Lower leg skin (tissue), 3 donors: ENCODE measurements at regions not wholly inside any gene's neighbourhood (a gene's known extent, or its start where the extent isn't known, plus 50 kb on each side); places are given as distances from the start of the nearest gene placed in this dataset.

Source experiments
- POLR2A ChIP-seq, 2 donors: fragments of 450-650 bp; IDR thresholded peaks; one replicate each; pipeline ENCODE4 v1.6.1; 2016 to 2017; ENCODE audit warnings: antibody characterized with exemption in 2 of 2, mild to moderate bottlenecking in 1 of 2, moderate library complexity in 1 of 2
- TF ChIP-seq, protein P1 (sequence below), 3 donors: fragments of 450-650 bp; IDR thresholded peaks; one replicate each; pipeline ENCODE4 v1.5.1; 2016; ENCODE audit warnings: antibody characterized with exemption in 3 of 3, mild to moderate bottlenecking in 3 of 3, moderate library complexity in 2 of 3

DNA sequence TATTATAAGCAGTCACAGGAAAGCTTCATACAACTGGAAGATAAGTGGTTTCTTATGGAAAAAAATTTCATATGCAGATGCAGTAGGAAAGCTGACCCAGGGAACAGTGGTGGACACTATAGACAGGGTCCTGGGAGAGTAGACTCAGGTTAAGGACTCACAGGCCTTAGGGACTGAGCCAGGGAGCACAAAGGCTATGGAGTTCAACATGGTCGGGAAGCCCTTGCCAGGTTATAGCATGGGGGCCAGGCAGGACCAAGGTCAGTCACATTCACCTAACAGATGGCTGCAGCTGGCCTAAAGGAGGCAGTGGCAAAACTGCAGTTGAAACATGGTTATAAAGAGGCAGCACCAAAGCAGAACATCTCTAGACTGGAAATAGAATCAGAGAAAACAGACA lies 54.9 kb upstream of the UNC5B start:
- TF ChIP-seq, protein P1, sequence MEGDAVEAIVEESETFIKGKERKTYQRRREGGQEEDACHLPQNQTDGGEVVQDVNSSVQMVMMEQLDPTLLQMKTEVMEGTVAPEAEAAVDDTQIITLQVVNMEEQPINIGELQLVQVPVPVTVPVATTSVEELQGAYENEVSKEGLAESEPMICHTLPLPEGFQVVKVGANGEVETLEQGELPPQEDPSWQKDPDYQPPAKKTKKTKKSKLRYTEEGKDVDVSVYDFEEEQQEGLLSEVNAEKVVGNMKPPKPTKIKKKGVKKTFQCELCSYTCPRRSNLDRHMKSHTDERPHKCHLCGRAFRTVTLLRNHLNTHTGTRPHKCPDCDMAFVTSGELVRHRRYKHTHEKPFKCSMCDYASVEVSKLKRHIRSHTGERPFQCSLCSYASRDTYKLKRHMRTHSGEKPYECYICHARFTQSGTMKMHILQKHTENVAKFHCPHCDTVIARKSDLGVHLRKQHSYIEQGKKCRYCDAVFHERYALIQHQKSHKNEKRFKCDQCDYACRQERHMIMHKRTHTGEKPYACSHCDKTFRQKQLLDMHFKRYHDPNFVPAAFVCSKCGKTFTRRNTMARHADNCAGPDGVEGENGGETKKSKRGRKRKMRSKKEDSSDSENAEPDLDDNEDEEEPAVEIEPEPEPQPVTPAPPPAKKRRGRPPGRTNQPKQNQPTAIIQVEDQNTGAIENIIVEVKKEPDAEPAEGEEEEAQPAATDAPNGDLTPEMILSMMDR (IDR thresholded peaks at IDR 0.05) = no peak
- no peak for TF ChIP-seq POLR2A (IDR thresholded peaks at IDR 0.05)
